HL-60 (cell line): ENCODE measurements at regions not wholly inside any gene's neighbourhood (a gene's known extent, or its start where the extent isn't known, plus 50 kb on each side); places are given as distances from the start of the nearest gene placed in this dataset.

Experiments used
- DNase-seq, 2 experiments: peaks; one replicate each; pipeline ENCODE4 v3.0.0-alpha.2; 2010 to 2020; ENCODE audit warnings: low read depth in 1 of 2, low spot score in 1 of 2
- H3K27ac ChIP-seq: fragments of 250-450 bp; sonication (Bioruptor Pico); replicated peaks from 2 replicates; pipeline ENCODE4 v1.5.1; 2020; ENCODE audit warnings: mild to moderate bottlenecking, moderate library complexity
- H3K27me3 ChIP-seq: fragments of 250-450 bp; sonication (Bioruptor Pico); 2 replicates; pipeline ENCODE4 v1.5.1; 2021; ENCODE audit warnings: mild to moderate bottlenecking, moderate library complexity; ENCODE audit not compliant: insufficient read depth, poor library complexity, severe bottlenecking
- H3K4me3 ChIP-seq: replicated peaks from 2 replicates; pipeline ENCODE4 v1.5.1; 2011; ENCODE audit warnings: mild to moderate bottlenecking, control low read depth, low read length; ENCODE audit not compliant: insufficient read depth
- CTCF ChIP-seq: IDR thresholded peaks from one replicate; pipeline ENCODE4 v1.5.1; 2011; ENCODE audit warnings: low read length, control low read depth, inconsistent platforms; ENCODE audit not compliant: insufficient read depth
- GABPA ChIP-seq: IDR thresholded peaks from 2 replicates; pipeline ENCODE4 v1.6.1; 2012; ENCODE audit warnings: low read depth
- POLR2AphosphoS5 ChIP-seq: IDR thresholded peaks from 2 replicates; pipeline ENCODE4 v1.6.1; 2012; ENCODE audit warnings: low read depth
- REST ChIP-seq: IDR thresholded peaks from 2 replicates; pipeline ENCODE4 v1.6.1; 2012; ENCODE audit warnings: low read depth; ENCODE audit not compliant: insufficient replicate concordance
- SPI1 ChIP-seq: IDR thresholded peaks from 2 replicates; pipeline ENCODE4 v1.6.1; 2012; ENCODE audit warnings: low read depth, mild to moderate bottlenecking, borderline replicate concordance

GRCh38 chr5:155998257-155998656 lies 328.7 kb upstream of the SGCD start:
- H3K4me3 ChIP-seq, result no peak overlapping the region
- no peak for DNase-seq
- H3K27me3 ChIP-seq, result no peaks in the 10 kb centered on the region
- TF ChIP-seq CTCF, result no peak
- no peak for TF ChIP-seq REST
- TF ChIP-seq SPI1, result no peak
- TF ChIP-seq GABPA, result no peak
- no peak for TF ChIP-seq POLR2AphosphoS5
- no peak overlapping the region for H3K27ac ChIP-seq

GRCh38 chr5:156000115-156000514 lies 326.8 kb upstream of the SGCD start:
- Histone ChIP-seq H3K4me3 (no peak overlapping the region), H3K27me3 (no peaks in the 10 kb centered on the region), H3K27ac (no peak overlapping the region)
- DNase-seq, result no peak
- TF ChIP-seq GABPA (no peak), POLR2AphosphoS5 (no peak), SPI1 (no peak), REST (no peak), CTCF (no peak)

GRCh38 chr5:156004754-156005153 lies 322.2 kb upstream of the SGCD start:
- no peak for DNase-seq
- Histone ChIP-seq H3K27ac (no peak overlapping the region), H3K4me3 (no peak overlapping the region), H3K27me3 (no peaks in the 10 kb centered on the region)
- TF ChIP-seq GABPA (no peak), CTCF (no peak), POLR2AphosphoS5 (no peak), SPI1 (no peak), REST (no peak)
